IPS-18a (cell line): ENCODE measurements at regions not wholly inside any gene's neighbourhood (a gene's known extent, or its start where the extent isn't known, plus 50 kb on each side); places are given as distances from the start of the nearest gene placed in this dataset.
"Not testable (repeated sequence)": the region's sequence is repeated elsewhere in the genome, so short reads cannot be mapped to it uniquely, and the experiment has no call there.

ENCODE experiments used
- H3K27ac ChIP-seq: one replicate; pipeline ENCODE4 v1.5.1; 2013; ENCODE audit warnings: low read length
- H3K27me3 ChIP-seq: one replicate; pipeline ENCODE4 v1.6.1; 2013; ENCODE audit warnings: mild to moderate bottlenecking, low read length; ENCODE audit not compliant: control insufficient read depth, insufficient read depth
- H3K36me3 ChIP-seq: one replicate; pipeline ENCODE4 v1.6.1; 2013; ENCODE audit warnings: low read depth, low read length; ENCODE audit not compliant: control insufficient read depth
- H3K4me1 ChIP-seq: one replicate; pipeline ENCODE4 v1.6.1; 2013; ENCODE audit warnings: low read depth, low read length; ENCODE audit not compliant: control insufficient read depth
- H3K4me3 ChIP-seq: one replicate; pipeline ENCODE4 v1.5.1; 2013; ENCODE audit warnings: low read length
- H3K9ac ChIP-seq: one replicate; pipeline ENCODE4 v1.6.1; 2013; ENCODE audit warnings: mild to moderate bottlenecking, low read length, moderate library complexity
- H3K9me3 ChIP-seq: one replicate; pipeline ENCODE4 v1.6.1; 2013; ENCODE audit warnings: low read depth, low read length; ENCODE audit not compliant: control insufficient read depth

GRCh38 chrX:1075156-1075555 lies 137.3 kb downstream of the CRLF2 start:
- Histone ChIP-seq H3K4me3 (no peak overlapping the region), H3K9ac (no peak overlapping the region), H3K36me3 (no peaks in the 10 kb centered on the region), H3K27ac (no peak overlapping the region), H3K4me1 (no peaks in the 10 kb centered on the region), H3K27me3 (no peaks in the 10 kb centered on the region), H3K9me3 (peaks cover 5% of the 10 kb centered on the region)

DNA sequence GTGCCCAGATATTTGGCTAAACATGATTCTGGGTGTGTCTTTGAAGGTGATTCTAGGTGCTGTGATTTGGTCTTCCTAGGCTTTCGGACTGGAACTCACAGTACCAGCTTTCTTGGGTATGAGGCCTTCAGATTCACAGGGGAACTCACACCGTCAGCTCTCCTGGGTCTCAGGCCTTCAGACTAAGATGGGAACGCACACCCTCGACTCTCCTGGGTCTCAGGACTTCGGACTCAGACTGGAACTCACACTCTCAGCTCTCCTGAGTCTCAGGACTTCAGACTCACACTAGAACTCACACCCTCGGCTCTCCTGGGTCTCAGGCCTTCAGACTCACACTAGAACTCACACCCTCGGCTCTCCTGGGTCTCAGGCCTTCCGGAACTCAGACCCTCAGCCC lies 137.7 kb downstream of the CRLF2 start:
- Histone ChIP-seq H3K27me3 (no peaks in the 10 kb centered on the region), H3K4me1 (no peaks in the 10 kb centered on the region), H3K9me3 (peaks cover 3% of the 10 kb centered on the region), H3K36me3 (no peaks in the 10 kb centered on the region), H3K9ac (no peak overlapping the region), H3K27ac (no peak overlapping the region), H3K4me3 (no peak overlapping the region)

DNA sequence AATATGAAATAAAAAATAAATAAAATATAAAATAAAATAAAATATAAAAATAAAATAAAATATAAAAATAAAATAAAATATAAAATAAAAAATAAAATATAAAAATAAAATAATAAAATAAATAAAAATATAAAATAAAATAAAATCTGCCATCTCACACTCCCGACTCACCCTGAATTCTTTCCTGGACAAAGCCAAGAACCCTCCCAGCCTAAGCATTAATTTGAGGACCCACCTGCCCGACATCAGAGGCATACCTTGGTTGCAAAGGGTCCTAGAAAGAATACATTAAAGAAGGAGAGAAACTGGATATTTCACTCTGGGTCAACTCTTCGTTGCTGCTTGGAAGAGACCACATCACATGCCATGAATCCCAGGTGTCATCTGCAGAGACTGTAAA lies 138.3 kb downstream of the CRLF2 start:
- Histone ChIP-seq H3K27ac (no peak overlapping the region), H3K9me3 (peaks cover 3% of the 10 kb centered on the region), H3K4me3 (no peak overlapping the region), H3K27me3 (no peaks in the 10 kb centered on the region), H3K36me3 (no peaks in the 10 kb centered on the region), H3K4me1 (no peaks in the 10 kb centered on the region), H3K9ac (no peak overlapping the region)

GRCh38 chrX:1072637-1073377 lies 139.6 kb downstream of the CRLF2 start:
- Histone ChIP-seq H3K4me3 (no peak overlapping the region), H3K4me1 (no peaks in the 10 kb centered on the region), H3K9me3 (peaks cover 3% of the 10 kb centered on the region), H3K27ac (no peak overlapping the region), H3K36me3 (no peaks in the 10 kb centered on the region), H3K27me3 (no peaks in the 10 kb centered on the region), H3K9ac (no peak overlapping the region)

- no peaks in the 10 kb centered on the region for H3K4me1 ChIP-seq
Observed at GRCh38 chrX:1071351-1071750, 141.1 kb downstream of the CRLF2 start.

GRCh38 chrX:1062351-1062750 lies 150.1 kb downstream of the CRLF2 start:
- Histone ChIP-seq H3K9ac (no peak overlapping the region), H3K4me3 (no peak overlapping the region), H3K9me3 (peaks cover 20% of the 10 kb centered on the region), H3K27me3 (no peaks in the 10 kb centered on the region), H3K27ac (no peak overlapping the region), H3K36me3 (no peaks in the 10 kb centered on the region), H3K4me1 (no peaks in the 10 kb centered on the region)

More at GRCh38 chrX:1071351-1071750, 141.1 kb downstream of the CRLF2 start:
- no peak overlapping the region for H3K9ac ChIP-seq
- H3K27me3 ChIP-seq: no peaks in the 10 kb centered on the region
- no peak overlapping the region for H3K4me3 ChIP-seq
- H3K27ac ChIP-seq: no peak overlapping the region
- H3K36me3 ChIP-seq: no peaks in the 10 kb centered on the region
- peaks cover 3% of the 10 kb centered on the region for H3K9me3 ChIP-seq

DNA sequence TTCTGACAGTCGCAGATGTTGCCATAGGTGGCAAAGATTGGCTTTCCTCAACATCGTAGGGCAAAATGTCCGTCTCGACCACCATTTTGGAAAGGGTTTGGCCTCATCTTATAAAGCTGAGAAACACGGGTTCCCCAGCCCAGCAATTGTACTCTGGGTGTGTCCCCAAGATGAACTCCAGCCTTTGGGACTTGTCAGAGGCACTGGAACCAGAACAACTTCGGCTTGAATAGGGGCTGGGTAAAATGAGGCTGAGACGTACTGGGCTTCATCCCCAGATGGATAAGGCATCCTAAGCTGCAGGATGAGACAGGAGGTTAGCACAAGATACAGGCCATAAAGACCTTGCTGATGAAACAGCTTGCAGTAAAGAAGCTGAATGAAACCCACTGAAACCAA lies 151.9 kb downstream of the CRLF2 start:
- Histone ChIP-seq H3K4me1 (no peaks in the 10 kb centered on the region), H3K9me3 (peaks cover 20% of the 10 kb centered on the region), H3K27me3 (no peaks in the 10 kb centered on the region), H3K36me3 (no peaks in the 10 kb centered on the region), H3K4me3 (no peak overlapping the region), H3K9ac (no peak overlapping the region), H3K27ac (no peak overlapping the region)

DNA sequence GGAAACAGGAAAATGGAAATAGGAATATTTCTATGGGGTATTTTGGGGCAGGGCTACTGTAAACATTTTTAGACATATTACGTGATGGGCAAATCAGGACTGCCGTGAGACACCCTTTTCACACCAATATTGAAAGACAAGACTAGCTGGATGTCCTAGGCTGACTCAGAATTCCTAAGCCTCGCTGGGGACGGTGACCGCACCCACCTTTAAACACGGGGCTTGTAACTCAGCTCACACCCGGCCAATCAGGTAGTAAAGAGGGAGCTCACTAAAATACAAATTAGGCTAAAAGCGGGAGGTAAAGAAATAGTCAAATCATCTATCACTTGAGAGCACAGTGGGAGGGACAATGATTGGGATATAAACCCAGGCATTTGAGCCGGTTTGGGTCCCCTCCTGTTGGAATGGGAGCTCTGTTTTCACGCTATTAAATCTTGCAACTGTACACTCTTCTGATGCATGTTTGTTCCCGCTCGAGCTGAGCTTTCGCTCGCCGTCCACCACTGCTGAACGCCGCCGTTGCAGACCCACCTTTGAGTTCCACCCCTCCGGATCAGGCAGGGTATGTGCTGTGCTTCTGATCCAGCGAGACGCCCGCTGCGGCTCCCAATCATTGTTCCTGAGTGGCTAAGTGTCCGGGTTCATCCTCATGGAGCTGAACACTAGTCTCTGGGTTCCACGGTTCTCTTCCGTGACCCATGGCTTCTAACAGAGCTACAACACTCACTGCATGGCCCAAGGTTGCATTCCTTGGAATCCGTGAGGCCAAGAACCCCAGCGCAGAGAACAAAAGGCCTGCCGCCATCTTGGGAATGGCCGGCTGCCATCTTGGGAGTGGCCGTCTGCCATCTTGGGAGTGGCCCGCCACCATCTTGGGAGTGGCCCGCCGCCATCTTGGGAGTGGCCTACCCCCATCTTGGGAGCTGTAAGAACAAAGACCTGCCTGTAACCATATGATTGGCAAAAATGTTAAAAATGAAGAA lies 152.6 kb downstream of the CRLF2 start:
- Histone ChIP-seq H3K27me3 (no peaks in the 10 kb centered on the region), H3K4me1 (no peaks in the 10 kb centered on the region), H3K9me3 (peaks cover 16% of the 10 kb centered on the region), H3K36me3 (no peaks in the 10 kb centered on the region), H3K27ac (no peak overlapping the region), H3K4me3 (no peak overlapping the region), H3K9ac (no peak overlapping the region)

GRCh38 chrX:1053600-1053999 lies 158.8 kb downstream of the CRLF2 start:
- H3K9ac ChIP-seq, H3K4me1 ChIP-seq: not testable (repeated sequence)

GRCh38 chrX:1053072-1053471 lies 159.4 kb downstream of the CRLF2 start:
- H3K9me3 ChIP-seq: peaks cover 33% of the 10 kb centered on the region
- no peak overlapping the region for H3K4me3 ChIP-seq
- no peaks in the 10 kb centered on the region for H3K27me3 ChIP-seq
- no peaks in the 10 kb centered on the region for H3K4me1 ChIP-seq
- H3K36me3 ChIP-seq: no peaks in the 10 kb centered on the region
- H3K27ac ChIP-seq: no peak overlapping the region
- no peak overlapping the region for H3K9ac ChIP-seq

More at GRCh38 chrX:1053600-1053999, 158.8 kb downstream of the CRLF2 start:
- H3K4me3 ChIP-seq, H3K36me3 ChIP-seq, H3K27me3 ChIP-seq, H3K27ac ChIP-seq: not testable (repeated sequence)
- peaks cover 33% of the 10 kb centered on the region for H3K9me3 ChIP-seq

GRCh38 chrX:1052021-1052420 lies 160.4 kb downstream of the CRLF2 start:
- Histone ChIP-seq H3K9me3 (peaks cover 30% of the 10 kb centered on the region), H3K9ac (no peak overlapping the region), H3K4me3 (no peak overlapping the region), H3K27me3 (no peaks in the 10 kb centered on the region), H3K27ac (no peak overlapping the region), H3K36me3 (no peaks in the 10 kb centered on the region), H3K4me1 (no peaks in the 10 kb centered on the region)
